ENCODE measurements at regions not wholly inside any gene's neighbourhood (a gene's known extent, or its start where the extent isn't known, plus 50 kb on each side); places are given as distances from the start of the nearest gene placed in this dataset.
"Not testable (repeated sequence)": the region's sequence is repeated elsewhere in the genome, so short reads cannot be mapped to it uniquely, and the experiment has no call there.

DNA sequence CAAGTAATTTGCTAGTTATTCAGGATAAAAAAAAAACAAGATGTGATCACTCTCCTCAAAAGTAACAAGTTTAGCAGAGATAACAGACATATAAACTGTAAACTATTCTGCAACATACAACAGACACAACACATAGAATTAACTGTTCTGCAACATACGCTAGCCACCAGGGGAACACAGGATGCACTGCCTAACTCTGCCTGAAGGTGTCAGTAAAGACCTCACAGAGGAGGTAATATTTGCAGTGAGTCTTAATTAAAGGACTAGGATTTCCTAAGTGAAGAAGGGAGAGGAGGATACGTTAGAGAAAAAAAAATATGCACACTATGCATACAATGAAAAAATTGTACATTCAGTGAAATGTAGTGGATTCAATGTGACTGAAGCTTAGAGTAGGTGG, 129.6 kb downstream of the NBPF8 start:
- TF ChIP-seq, protein P1, sequence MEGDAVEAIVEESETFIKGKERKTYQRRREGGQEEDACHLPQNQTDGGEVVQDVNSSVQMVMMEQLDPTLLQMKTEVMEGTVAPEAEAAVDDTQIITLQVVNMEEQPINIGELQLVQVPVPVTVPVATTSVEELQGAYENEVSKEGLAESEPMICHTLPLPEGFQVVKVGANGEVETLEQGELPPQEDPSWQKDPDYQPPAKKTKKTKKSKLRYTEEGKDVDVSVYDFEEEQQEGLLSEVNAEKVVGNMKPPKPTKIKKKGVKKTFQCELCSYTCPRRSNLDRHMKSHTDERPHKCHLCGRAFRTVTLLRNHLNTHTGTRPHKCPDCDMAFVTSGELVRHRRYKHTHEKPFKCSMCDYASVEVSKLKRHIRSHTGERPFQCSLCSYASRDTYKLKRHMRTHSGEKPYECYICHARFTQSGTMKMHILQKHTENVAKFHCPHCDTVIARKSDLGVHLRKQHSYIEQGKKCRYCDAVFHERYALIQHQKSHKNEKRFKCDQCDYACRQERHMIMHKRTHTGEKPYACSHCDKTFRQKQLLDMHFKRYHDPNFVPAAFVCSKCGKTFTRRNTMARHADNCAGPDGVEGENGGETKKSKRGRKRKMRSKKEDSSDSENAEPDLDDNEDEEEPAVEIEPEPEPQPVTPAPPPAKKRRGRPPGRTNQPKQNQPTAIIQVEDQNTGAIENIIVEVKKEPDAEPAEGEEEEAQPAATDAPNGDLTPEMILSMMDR (IDR thresholded peaks at IDR 0.05; ENCODE audit: borderline replicate concordance, insufficient read depth, low read depth, low read length) = 0 out of 2 replicates have a peak, but pooled peaks have one; percentile 25
- H3K4me3 ChIP-seq (ENCODE audit: low read depth, low read length) = not testable (repeated sequence)

DNA sequence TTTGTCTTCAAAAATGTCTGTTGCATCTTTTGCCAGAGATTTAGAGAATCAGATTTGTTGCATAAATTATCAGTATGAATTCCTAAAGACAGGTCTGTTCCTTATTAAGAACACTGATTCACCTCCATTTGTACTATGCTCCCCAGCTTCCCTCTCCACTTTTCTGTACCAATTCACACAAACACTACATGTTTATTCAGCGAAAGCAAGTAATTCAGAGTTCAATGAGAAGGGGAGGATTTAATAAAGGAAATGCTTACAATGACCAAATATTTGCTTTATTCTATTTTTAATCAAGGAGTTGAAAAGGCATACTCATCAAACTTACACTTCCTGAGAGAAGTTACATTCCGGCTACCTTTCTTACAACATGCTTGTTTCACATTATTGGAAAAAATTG, 135.5 kb downstream of the NBPF8 start:
- not testable (repeated sequence) for H3K4me3 ChIP-seq (ENCODE audit: low read depth, low read length)

- not testable (repeated sequence) for H3K4me3 ChIP-seq (ENCODE audit: low read depth, low read length)
Measured at GRCh38 chr1:120552190-120552589, 137.4 kb downstream of the NBPF8 start.

DNA sequence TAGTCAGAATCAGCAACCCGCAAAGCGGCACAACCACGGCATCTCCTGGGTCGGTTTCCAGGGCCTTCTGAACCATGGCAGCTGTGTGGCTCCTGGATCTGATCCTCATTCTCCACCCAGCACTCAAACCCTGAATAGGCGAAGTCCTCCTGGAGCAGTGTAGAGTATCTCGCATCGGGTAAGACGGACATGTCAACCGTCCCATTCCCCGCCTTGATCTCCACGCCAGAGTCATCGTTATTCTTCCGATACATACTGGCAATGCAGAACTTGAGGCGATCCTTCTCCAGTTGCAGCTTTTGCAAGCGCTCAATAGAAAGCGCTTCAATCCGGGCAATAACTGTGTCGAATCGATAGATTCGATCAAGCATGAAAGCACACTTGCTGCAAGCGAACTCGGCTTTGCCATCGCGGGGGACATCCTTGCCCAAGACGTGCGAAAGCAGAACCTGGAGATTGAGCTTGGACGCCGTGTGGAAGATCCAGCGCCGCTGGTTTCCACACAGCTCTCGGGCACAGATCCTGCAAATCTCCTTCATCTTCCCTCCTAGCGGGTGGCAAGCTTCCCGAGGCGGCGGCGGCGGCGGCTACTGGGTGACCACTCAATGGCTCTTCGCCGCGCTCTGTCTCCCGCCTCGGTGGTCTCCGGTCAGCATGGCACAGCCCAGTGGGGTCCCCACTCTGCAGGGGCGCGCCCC, 142.9 kb downstream of the NBPF8 start:
- H3K4me3 ChIP-seq (ENCODE audit: low read depth, low read length) = peak overlapping the region; percentile 50

- H3K4me3 ChIP-seq (ENCODE audit: low read depth, low read length) = peak overlapping the region; percentile 53
Measured at GRCh38 chr1:120558303-120559060, 143.6 kb downstream of the NBPF8 start.

DNA sequence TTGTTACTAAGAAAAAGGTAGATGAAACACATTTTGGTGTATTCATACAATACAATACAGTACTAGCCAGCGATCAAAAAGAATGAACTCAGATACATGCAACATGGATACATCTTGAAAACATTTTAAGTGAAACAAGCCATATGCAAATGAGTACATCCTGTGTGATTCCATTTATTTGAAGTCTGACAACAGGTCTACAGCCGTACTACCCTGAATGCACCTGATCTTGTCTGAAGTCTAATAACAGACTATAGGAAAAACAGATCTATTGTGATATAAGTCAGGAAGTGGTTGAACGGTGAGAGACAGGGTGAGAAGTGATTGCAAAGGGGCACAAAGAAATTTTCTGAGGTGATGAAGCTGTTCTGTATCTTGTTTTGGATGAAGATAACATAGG, 146.9 kb downstream of the NBPF8 start:
- not testable (repeated sequence) for H3K4me3 ChIP-seq (ENCODE audit: low read depth, low read length)

DNA sequence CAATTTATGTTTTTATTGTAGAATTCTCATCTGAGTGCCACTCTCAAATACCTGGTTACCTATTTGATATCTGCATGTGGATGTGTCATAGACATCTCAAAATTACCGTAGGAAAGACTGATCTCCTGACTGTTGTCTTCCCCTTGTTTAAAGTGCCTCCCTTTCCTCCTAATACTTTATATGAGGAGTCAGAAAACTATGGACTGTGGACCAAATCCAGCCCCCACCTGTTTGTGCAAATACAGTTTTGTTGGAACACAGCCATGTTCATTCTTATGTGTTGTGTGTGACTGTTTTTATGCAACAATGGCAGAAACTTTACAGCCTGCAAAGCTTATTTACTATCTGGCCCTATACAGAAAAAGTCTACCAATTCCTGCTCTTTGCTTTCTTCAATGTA, 150.6 kb downstream of the NBPF8 start:
- H3K4me3 ChIP-seq (ENCODE audit: low read depth, low read length) = not testable (repeated sequence)

- H3K4me3 ChIP-seq (ENCODE audit: low read depth, low read length) = not testable (repeated sequence)
Measured at GRCh38 chr1:120567620-120568019, 152.8 kb downstream of the NBPF8 start.

GRCh38 chr1:120575201-120575600, 148.5 kb upstream of the NBPF26 start:
- H3K4me3 ChIP-seq (ENCODE audit: low read depth, low read length) = not testable (repeated sequence)

GRCh38 chr1:120582135-120582534, 141.6 kb upstream of the NBPF26 start:
- not testable (repeated sequence) for H3K4me3 ChIP-seq (ENCODE audit: low read depth, low read length)

DNA sequence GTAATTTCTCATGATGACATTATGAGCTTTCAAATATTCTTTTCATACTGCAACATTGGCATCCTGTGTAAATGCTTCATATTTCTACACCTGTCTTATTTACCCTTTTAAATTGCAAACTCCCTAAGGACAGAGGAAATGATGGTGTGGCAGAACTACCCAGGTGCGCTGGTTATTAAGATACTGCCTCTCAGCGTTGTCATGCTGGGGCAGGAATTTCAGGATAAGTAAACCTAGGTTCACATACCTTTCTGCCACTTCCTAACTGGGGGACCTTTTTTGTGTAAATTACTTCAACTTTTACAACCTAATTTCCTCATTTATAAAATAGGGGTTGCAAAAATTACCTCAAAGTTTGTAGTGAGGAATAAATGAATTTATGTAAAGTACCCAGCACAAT, 137.7 kb upstream of the NBPF26 start:
- H3K4me3 ChIP-seq (ENCODE audit: low read depth, low read length) = not testable (repeated sequence)

- not testable (repeated sequence) for H3K4me3 ChIP-seq (ENCODE audit: low read depth, low read length)
Measured at GRCh38 chr1:120588811-120589210, 134.9 kb upstream of the NBPF26 start.

GRCh38 chr1:120591774-120592173, 132.0 kb upstream of the NBPF26 start:
- not testable (repeated sequence) for H3K4me3 ChIP-seq (ENCODE audit: low read depth, low read length)

DNA sequence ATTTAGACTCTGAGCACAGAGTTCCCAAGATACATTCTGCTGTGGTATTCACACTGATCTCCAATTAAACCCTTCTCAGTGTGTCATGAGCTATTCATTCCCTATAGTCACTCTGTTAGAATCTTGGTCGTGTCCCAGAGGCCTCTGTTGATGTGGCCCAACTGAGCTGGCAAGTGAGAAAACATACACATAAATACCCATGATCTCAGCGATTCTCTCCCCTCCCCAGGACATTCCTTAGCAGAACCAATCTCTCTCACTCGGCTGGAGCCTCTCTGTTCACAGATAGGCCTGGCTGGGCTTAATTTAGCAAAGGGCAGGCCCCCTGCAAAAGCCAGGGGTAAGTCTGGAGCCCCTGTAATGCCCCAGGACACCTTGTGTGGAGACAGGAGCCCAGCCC, 130.8 kb upstream of the NBPF26 start:
- H3K4me3 ChIP-seq (ENCODE audit: low read depth, low read length) = not testable (repeated sequence)

GRCh38 chr1:120593648-120594047, 130.1 kb upstream of the NBPF26 start:
- H3K4me3 ChIP-seq (ENCODE audit: low read depth, low read length) = not testable (repeated sequence)

DNA sequence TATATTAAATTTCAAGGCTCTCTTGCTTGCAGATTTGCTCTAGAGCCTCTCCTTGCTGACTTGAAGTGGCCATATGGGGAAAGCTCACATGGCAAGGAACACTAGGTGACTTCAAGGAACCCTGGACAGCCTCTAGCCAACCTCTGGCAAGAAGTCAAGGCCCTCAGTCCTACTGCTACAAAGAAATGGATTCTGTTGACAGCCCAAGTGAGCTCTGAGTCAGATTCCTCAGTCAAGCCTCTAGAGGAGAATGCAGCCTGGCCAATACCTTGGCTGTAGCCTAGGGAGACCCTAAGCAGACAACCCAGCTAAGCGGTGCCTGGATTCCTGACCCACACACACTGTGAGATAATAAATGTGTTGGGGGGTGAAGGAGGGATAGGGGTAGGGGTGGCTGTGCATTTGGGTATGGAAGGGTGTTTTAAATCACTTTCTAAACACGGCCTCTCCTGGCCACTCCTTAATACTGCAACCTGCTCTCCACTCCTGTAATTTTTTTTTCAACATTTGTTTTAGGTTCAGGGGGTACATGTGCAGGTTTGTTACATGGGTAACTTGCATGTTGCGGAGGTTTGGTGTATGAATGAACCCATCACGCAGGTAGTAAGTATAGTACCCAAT, 125.3 kb upstream of the NBPF26 start:
- H3K4me3 ChIP-seq (ENCODE audit: low read depth, low read length) = not testable (repeated sequence)

- not testable (repeated sequence) for H3K4me3 ChIP-seq (ENCODE audit: low read depth, low read length)
Measured at GRCh38 chr1:120599511-120599910, 124.2 kb upstream of the NBPF26 start.

- not testable (repeated sequence) for H3K4me3 ChIP-seq (ENCODE audit: low read depth, low read length)
Measured at GRCh38 chr1:120600442-120601041, 123.2 kb upstream of the NBPF26 start.

DNA sequence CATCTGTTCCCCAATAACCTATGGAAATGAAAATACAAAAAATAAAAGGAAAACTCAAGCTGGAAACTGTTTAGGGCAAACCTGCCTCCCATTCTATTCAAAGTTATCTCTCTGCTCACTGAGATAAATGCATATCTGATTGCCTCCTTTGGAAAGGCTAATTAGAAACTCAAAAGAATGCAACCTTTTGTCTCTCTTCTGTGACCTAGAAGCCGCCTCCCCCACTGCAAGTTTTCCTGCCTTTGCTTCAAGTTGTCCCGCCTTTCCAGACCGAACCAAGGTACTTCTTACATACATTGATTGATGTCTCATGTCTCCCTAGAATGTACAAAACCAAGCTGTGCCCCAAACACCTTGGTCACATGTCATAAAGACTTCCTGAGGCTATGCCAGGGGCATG, 115.9 kb upstream of the NBPF26 start:
- H3K4me3 ChIP-seq (ENCODE audit: low read depth, low read length) = not testable (repeated sequence)
